ENCODE measurements at regions not wholly inside any gene's neighbourhood (a gene's known extent, or its start where the extent isn't known, plus 50 kb on each side); places are given as distances from the start of the nearest gene placed in this dataset.

GRCh38 chr5:154593071-154593470 is 115.0 kb upstream of the HAND1 start:
- TF ChIP-seq, protein P1, sequence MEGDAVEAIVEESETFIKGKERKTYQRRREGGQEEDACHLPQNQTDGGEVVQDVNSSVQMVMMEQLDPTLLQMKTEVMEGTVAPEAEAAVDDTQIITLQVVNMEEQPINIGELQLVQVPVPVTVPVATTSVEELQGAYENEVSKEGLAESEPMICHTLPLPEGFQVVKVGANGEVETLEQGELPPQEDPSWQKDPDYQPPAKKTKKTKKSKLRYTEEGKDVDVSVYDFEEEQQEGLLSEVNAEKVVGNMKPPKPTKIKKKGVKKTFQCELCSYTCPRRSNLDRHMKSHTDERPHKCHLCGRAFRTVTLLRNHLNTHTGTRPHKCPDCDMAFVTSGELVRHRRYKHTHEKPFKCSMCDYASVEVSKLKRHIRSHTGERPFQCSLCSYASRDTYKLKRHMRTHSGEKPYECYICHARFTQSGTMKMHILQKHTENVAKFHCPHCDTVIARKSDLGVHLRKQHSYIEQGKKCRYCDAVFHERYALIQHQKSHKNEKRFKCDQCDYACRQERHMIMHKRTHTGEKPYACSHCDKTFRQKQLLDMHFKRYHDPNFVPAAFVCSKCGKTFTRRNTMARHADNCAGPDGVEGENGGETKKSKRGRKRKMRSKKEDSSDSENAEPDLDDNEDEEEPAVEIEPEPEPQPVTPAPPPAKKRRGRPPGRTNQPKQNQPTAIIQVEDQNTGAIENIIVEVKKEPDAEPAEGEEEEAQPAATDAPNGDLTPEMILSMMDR (IDR thresholded peaks at IDR 0.05) = no peak
- no peak for TF ChIP-seq POLR2A (IDR thresholded peaks at IDR 0.05)

All from Peyer's patch (tissue), 4 donors.